Hepatocyte (in vitro differentiated cells): ENCODE measurements at regions not wholly inside any gene's neighbourhood (a gene's known extent, or its start where the extent isn't known, plus 50 kb on each side); places are given as distances from the start of the nearest gene placed in this dataset.

Experiments
- CTCF ChIP-seq: fragments of 200-600 bp; sonication (generic); IDR thresholded peaks from 2 replicates; pipeline ENCODE4 v1.5.1; 2016; ENCODE audit warnings: antibody characterized with exemption, mild to moderate bottlenecking; ENCODE audit not compliant: poor library complexity
- EZH2phosphoT487 ChIP-seq: fragments of 200-600 bp; sonication (generic); IDR thresholded peaks from one replicate; pipeline ENCODE4 v1.6.1; 2018; ENCODE audit warnings: antibody characterized with exemption, mild to moderate bottlenecking, low read depth, moderate library complexity; ENCODE audit not compliant: unreplicated experiment, severe bottlenecking

GRCh38 chr6:21942897-21943296 lies 349.3 kb downstream of the SOX4 start:
- TF ChIP-seq CTCF (no peak), EZH2phosphoT487 (no peak)
